OCI-LY7 (cell line): ENCODE measurements at regions not wholly inside any gene's neighbourhood (a gene's known extent, or its start where the extent isn't known, plus 50 kb on each side); places are given as distances from the start of the nearest gene placed in this dataset.

Experiments
- BruUV-seq: library from RNA; stranded (reverse); fragments of 400-500 nt; replicated peaks from 2 replicates; lab custom pipeline; 2021; lab: Mats Ljungman, UMichigan
- CTCF ChIA-PET: fragments of 300-600 bp; sonication (Branson Sonifier 250); formaldehyde crosslinking; loops from one replicate; lab custom pipeline; 2022; ENCODE audit warnings: antibody characterized with exemption; ENCODE audit not compliant: unreplicated experiment; lab: Charles Lee
- POLR2A ChIA-PET: fragments of 300-600 bp; sonication (Branson Sonifier 250); formaldehyde crosslinking; loops from one replicate; lab custom pipeline; 2022; ENCODE audit warnings: antibody characterized with exemption; lab: Charles Lee
- DNase-seq: peaks from one replicate; pipeline ENCODE4 v3.0.0-alpha.2; 2015; ENCODE audit warnings: low spot score
- H2AFZ ChIP-seq: fragments of 200-600 bp; sonication (generic), shearing (Covaris generic); 2 replicates; pipeline ENCODE4 v1.6.1; 2014; ENCODE audit warnings: mild to moderate bottlenecking, antibody characterized with exemption, low read length, moderate library complexity
- H3K27ac ChIP-seq: fragments of 200-600 bp; sonication (generic); 2 replicates; pipeline ENCODE4 v1.5.1; 2014; ENCODE audit warnings: mixed run types, low read depth, mild to moderate bottlenecking, moderate library complexity, low read length, inconsistent platforms; ENCODE audit not compliant: poor library complexity, severe bottlenecking
- H3K36me3 ChIP-seq: fragments of 200-600 bp; sonication (generic); 2 replicates; pipeline ENCODE4 v1.6.1; 2014; ENCODE audit warnings: mild to moderate bottlenecking, antibody characterized with exemption, low read length, moderate library complexity, mixed read lengths; ENCODE audit not compliant: insufficient read depth
- H3K4me1 ChIP-seq: fragments of 200-600 bp; sonication (generic); 2 replicates; pipeline ENCODE4 v1.5.1; 2014; ENCODE audit warnings: mild to moderate bottlenecking, low read length; ENCODE audit not compliant: insufficient read depth, poor library complexity, severe bottlenecking
- H3K4me2 ChIP-seq: fragments of 200-600 bp; sonication (generic); 2 replicates; pipeline ENCODE4 v1.6.1; 2014; ENCODE audit warnings: mild to moderate bottlenecking, low read length
- H3K4me3 ChIP-seq: fragments of 200-600 bp; sonication (generic); 2 replicates; pipeline ENCODE4 v1.5.1; 2014; ENCODE audit warnings: mild to moderate bottlenecking, low read depth, low read length; ENCODE audit not compliant: poor library complexity, severe bottlenecking
- H3K79me2 ChIP-seq: fragments of 200-600 bp; sonication (generic); 2 replicates; pipeline ENCODE4 v1.6.1; 2016; ENCODE audit warnings: low read depth, mild to moderate bottlenecking, low read length, moderate library complexity, mixed read lengths; ENCODE audit not compliant: insufficient read depth
- H3K9me2 ChIP-seq: fragments of 200-600 bp; sonication (generic); 2 replicates; pipeline ENCODE4 v1.6.1; 2016; ENCODE audit warnings: mild to moderate bottlenecking, low read length, mixed read lengths; ENCODE audit not compliant: insufficient read depth
- H3K9me3 ChIP-seq: fragments of 200-600 bp; sonication (generic); 2 replicates; pipeline ENCODE4 v1.6.1; 2014; ENCODE audit warnings: mild to moderate bottlenecking, mixed run types, low read length, mixed read lengths
- H4K20me1 ChIP-seq: fragments of 200-600 bp; sonication (generic); 2 replicates; pipeline ENCODE4 v1.6.1; 2014; ENCODE audit warnings: mild to moderate bottlenecking, antibody characterized with exemption, low read length, moderate library complexity, mixed read lengths; ENCODE audit not compliant: insufficient read depth
- EZH2phosphoT487 ChIP-seq: fragments of 200-600 bp; sonication (generic); IDR thresholded peaks from 2 replicates; pipeline ENCODE4 v1.6.1; 2018; ENCODE audit warnings: low read depth, borderline replicate concordance, mild to moderate bottlenecking, mixed run types, antibody characterized with exemption, low read length, moderate library complexity, mixed read lengths
- intact Hi-C: fragments of 100-400 bp; cut with micrococcal nuclease; formaldehyde crosslinking; loops from one replicate; pipeline ENCODE4 v1.10.0; 2022; ENCODE audit not compliant: unreplicated experiment
- TF ChIP-seq, protein P1 (sequence below): fragments of 200-600 bp; sonication (generic); conservative IDR thresholded peaks from 2 replicates; pipeline ENCODE4 v1.5.1; 2014; ENCODE audit warnings: mild to moderate bottlenecking, antibody characterized with exemption, low read length, moderate library complexity, mixed read lengths

DNA sequence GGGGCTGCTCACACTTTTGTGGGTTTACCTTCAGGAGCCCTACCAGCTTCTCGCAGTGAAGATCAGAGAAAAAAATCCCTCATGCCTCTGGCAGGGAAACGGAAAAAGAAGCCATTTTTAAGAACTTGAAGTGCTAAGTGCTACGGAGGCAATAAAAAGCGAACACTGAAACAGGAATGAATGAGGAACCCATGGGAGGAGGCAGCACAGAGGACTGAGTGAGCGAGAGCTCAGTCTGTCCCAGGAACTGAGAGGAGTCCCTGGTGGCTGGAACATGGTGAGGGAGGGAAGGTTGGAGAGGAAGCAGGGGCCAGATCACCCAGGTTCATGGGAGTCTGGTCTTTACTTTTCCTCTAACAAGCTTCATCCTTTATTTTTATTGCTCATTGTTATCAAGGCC is 228.1 kb upstream of the PROK2 start:
- Histone ChIP-seq H3K9me3 (no peaks in the 10 kb centered on the region), H3K4me2 (no peak overlapping the region), H3K9me2 (no peaks in the 10 kb centered on the region), H3K4me3 (no peak overlapping the region), H3K79me2 (no peaks in the 10 kb centered on the region), H2AFZ (no peak overlapping the region), H3K4me1 (peaks cover 6% of the 10 kb centered on the region), H4K20me1 (no peaks in the 10 kb centered on the region), H3K27ac (no peak overlapping the region), H3K36me3 (no peaks in the 10 kb centered on the region)
- TF ChIP-seq EZH2phosphoT487, result no peak
- TF ChIP-seq, protein P1, sequence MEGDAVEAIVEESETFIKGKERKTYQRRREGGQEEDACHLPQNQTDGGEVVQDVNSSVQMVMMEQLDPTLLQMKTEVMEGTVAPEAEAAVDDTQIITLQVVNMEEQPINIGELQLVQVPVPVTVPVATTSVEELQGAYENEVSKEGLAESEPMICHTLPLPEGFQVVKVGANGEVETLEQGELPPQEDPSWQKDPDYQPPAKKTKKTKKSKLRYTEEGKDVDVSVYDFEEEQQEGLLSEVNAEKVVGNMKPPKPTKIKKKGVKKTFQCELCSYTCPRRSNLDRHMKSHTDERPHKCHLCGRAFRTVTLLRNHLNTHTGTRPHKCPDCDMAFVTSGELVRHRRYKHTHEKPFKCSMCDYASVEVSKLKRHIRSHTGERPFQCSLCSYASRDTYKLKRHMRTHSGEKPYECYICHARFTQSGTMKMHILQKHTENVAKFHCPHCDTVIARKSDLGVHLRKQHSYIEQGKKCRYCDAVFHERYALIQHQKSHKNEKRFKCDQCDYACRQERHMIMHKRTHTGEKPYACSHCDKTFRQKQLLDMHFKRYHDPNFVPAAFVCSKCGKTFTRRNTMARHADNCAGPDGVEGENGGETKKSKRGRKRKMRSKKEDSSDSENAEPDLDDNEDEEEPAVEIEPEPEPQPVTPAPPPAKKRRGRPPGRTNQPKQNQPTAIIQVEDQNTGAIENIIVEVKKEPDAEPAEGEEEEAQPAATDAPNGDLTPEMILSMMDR, result no peak
- ChIA-PET CTCF (no interaction called here), POLR2A (interaction anchor here (0.6 to 1.8 kb wide), 5 partner anchors 13 to 165 kb away, joined by 4 to 8 read pairs (median 5); no protein-coding TSS in a partner anchor)
- no peak for DNase-seq
- intact Hi-C loops, result no loop called here
- BruUV-seq, result no TSS peak

DNA sequence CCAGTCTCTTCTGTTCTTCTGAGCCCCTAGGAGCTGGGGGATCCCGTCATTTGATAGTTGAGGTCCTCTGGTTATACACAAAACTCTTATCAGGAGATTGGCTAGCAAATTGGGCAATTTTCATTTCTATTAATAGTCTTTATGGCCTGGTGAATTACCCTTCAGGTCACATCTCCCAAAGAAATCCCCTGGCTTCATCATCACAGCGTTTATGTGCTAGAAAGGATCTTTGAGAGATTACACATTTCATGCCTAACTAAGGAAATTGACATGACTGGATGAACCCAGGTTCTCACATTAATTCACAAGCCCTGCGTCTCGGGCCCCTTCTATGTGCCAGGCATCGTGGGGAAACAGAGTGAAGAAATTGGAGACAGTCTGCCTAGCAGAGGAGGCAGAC is 227.4 kb upstream of the PROK2 start:
- H3K36me3 ChIP-seq, result no peaks in the 10 kb centered on the region
- no peak overlapping the region for H2AFZ ChIP-seq
- DNase-seq, result no peak
- TF ChIP-seq, protein P1, result no peak
- no peak for TF ChIP-seq EZH2phosphoT487
- no peaks in the 10 kb centered on the region for H3K9me2 ChIP-seq
- H3K4me1 ChIP-seq, result peaks cover under 1% of the 10 kb centered on the region
- H3K4me3 ChIP-seq, result no peak overlapping the region
- intact Hi-C loops, result no loop called here
- no peaks in the 10 kb centered on the region for H3K9me3 ChIP-seq
- H3K79me2 ChIP-seq, result no peaks in the 10 kb centered on the region
- BruUV-seq, result no TSS peak
- no peak overlapping the region for H3K4me2 ChIP-seq
- no peaks in the 10 kb centered on the region for H4K20me1 ChIP-seq
- ChIA-PET CTCF (no interaction called here), POLR2A (interaction anchor here (1.3 to 1.8 kb wide), 2 partner anchors 12 to 28 kb away, joined by 4 to 6 read pairs; no protein-coding TSS in a partner anchor)
- H3K27ac ChIP-seq, result no peak overlapping the region

DNA sequence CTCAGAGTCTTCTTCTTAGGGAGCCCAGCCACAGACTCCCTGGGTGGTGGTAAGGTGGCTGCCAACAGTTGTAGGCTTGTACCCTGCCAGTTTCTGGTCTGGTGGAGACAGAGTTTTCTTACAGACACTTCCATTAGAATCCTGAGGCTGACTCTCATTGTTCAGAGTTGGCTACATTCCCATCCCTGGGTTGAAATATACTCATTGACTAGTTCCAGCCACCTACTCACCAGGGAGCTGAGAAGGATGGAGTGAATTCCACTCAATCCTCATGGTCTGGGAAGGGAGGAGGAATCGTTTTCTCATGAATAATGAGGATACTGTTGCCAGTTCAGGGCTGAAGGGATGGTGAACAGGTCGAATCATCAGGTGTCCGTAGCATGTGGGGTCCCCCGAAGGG is 226.5 kb upstream of the PROK2 start:
- POLR2A ChIA-PET, result no interaction called here
- CTCF ChIA-PET, result no interaction called here
- 0 out of 2 replicates have a peak, but pooled peaks cover 6% of the 10 kb centered on the region for H3K9me3 ChIP-seq

More for the DNA sequence above, 226.5 kb upstream of the PROK2 start:
- H2AFZ ChIP-seq, result no peak overlapping the region
- no peak overlapping the region for H3K27ac ChIP-seq
- no peak for DNase-seq
- no TSS peak for BruUV-seq
- no peak overlapping the region for H3K4me2 ChIP-seq
- TF ChIP-seq, protein P1, result no peak
- TF ChIP-seq EZH2phosphoT487, result no peak
- H3K9me2 ChIP-seq, result no peaks in the 10 kb centered on the region
- no peaks in the 10 kb centered on the region for H4K20me1 ChIP-seq
- H3K4me3 ChIP-seq, result no peak overlapping the region
- H3K36me3 ChIP-seq, result no peaks in the 10 kb centered on the region
- no peaks in the 10 kb centered on the region for H3K79me2 ChIP-seq
- intact Hi-C loops, result no loop called here
- no peaks in the 10 kb centered on the region for H3K4me1 ChIP-seq
